CD14-positive monocyte (primary cell): ENCODE measurements at regions not wholly inside any gene's neighbourhood (a gene's known extent, or its start where the extent isn't known, plus 50 kb on each side); places are given as distances from the start of the nearest gene placed in this dataset.

Source experiments
- DNase-seq, 3 donors: peaks; one replicate each; pipeline ENCODE4 v3.0.0-alpha.2; 2011 to 2022
- H2AFZ ChIP-seq: 2 replicates; pipeline ENCODE4 v1.6.0; 2012; ENCODE audit warnings: mild to moderate bottlenecking, low read depth, low read length, inconsistent platforms; ENCODE audit not compliant: insufficient read depth, poor library complexity, severe bottlenecking
- H3K27ac ChIP-seq, 2 donors: 1 replicate in 1 of 2; 2 replicates in 1 of 2; pipeline ENCODE4 v1.5.1; 2012 to 2013; ENCODE audit warnings: low read length in 2 of 2, control low read depth in 1 of 2, inconsistent platforms in 1 of 2, low read depth in 1 of 2, mild to moderate bottlenecking in 1 of 2
- H3K27me3 ChIP-seq, 2 donors: one replicate each; pipeline versions ENCODE4 v1.6.0 to v1.6.1; 2011 to 2013; ENCODE audit warnings: low read length in 2 of 2; ENCODE audit not compliant: control insufficient read depth in 2 of 2, insufficient read depth in 2 of 2
- H3K36me3 ChIP-seq, 2 donors: replicated peaks in 1 of 2; 1 replicate in 1 of 2; 2 replicates in 1 of 2; pipeline versions ENCODE4 v1.5.1 to v1.6.1; 2012 to 2013; ENCODE audit warnings: low read length in 2 of 2, control low read depth in 1 of 2, inconsistent platforms in 1 of 2, mild to moderate bottlenecking in 1 of 2; ENCODE audit not compliant: insufficient read depth in 2 of 2, control insufficient read depth in 1 of 2
- H3K4me1 ChIP-seq, 2 donors: 1 replicate in 1 of 2; 2 replicates in 1 of 2; pipeline versions ENCODE4 v1.5.1 to v1.6.1; 2012 to 2013; ENCODE audit warnings: low read length in 2 of 2, control low read depth in 1 of 2, inconsistent platforms in 1 of 2, mild to moderate bottlenecking in 1 of 2, moderate library complexity in 1 of 2; ENCODE audit not compliant: insufficient read depth in 2 of 2, control insufficient read depth in 1 of 2
- H3K4me2 ChIP-seq: replicated peaks from 2 replicates; pipeline ENCODE3; 2012; ENCODE audit warnings: low read length, moderate library complexity, mild to moderate bottlenecking; ENCODE audit not compliant: poor library complexity, severe bottlenecking; ENCODE audit errors: extremely low read depth
- H3K4me3 ChIP-seq, 3 experiments: fragments of 200-600 bp in 1 of 3; sonication (generic) in 1 of 3; replicated peaks in 1 of 3; 1 replicate in 2 of 3; 2 replicates in 1 of 3; pipeline ENCODE4 v1.5.1; 2011 to 2013; ENCODE audit warnings: low read length in 3 of 3, mild to moderate bottlenecking in 3 of 3, control low read depth in 2 of 3, low read depth in 2 of 3, inconsistent platforms in 1 of 3, moderate library complexity in 1 of 3
- H3K79me2 ChIP-seq: 2 replicates; pipeline ENCODE4 v1.6.0; 2012; ENCODE audit warnings: mild to moderate bottlenecking, control low read depth, inconsistent platforms, low read length, moderate library complexity; ENCODE audit not compliant: insufficient read depth
- H3K9ac ChIP-seq: 2 replicates; pipeline ENCODE4 v1.6.0; 2017; ENCODE audit warnings: low read length, mild to moderate bottlenecking; ENCODE audit not compliant: insufficient read depth, poor library complexity, severe bottlenecking
- H3K9me3 ChIP-seq, 2 donors: replicated peaks in 1 of 2; 1 replicate in 1 of 2; 2 replicates in 1 of 2; pipeline versions ENCODE4 v1.5.1 to v1.6.1; 2012 to 2013; ENCODE audit warnings: low read length in 2 of 2, control low read depth in 1 of 2; ENCODE audit not compliant: control insufficient read depth in 1 of 2, insufficient read depth in 1 of 2
- H4K20me1 ChIP-seq: 2 replicates; pipeline ENCODE4 v1.6.0; 2012; ENCODE audit warnings: mild to moderate bottlenecking, low read length, control low read depth, moderate library complexity; ENCODE audit not compliant: insufficient read depth
- H3K27ac Mint-ChIP-seq, 7 donors: one replicate each; pipeline ENCODE4 v1.8.0; 2020; ENCODE audit warnings: mild to moderate bottlenecking in 7 of 7, mixed read lengths in 7 of 7, moderate library complexity in 6 of 7, inconsistent platforms in 2 of 7
- H3K27me3 Mint-ChIP-seq, 3 donors: one replicate each; pipeline ENCODE4 v1.8.0; 2021 to 2022; ENCODE audit warnings: low read depth in 3 of 3, mild to moderate bottlenecking in 3 of 3, mixed read lengths in 3 of 3, moderate library complexity in 3 of 3, inconsistent platforms in 1 of 3
- H3K36me3 Mint-ChIP-seq, 2 donors: one replicate each; pipeline ENCODE4 v1.8.0; 2020; ENCODE audit warnings: mixed read lengths in 2 of 2, inconsistent platforms in 1 of 2, mild to moderate bottlenecking in 1 of 2
- H3K4me1 Mint-ChIP-seq: one replicate; pipeline ENCODE4 v1.8.0; 2020; ENCODE audit warnings: mild to moderate bottlenecking, mixed read lengths
- H3K4me3 Mint-ChIP-seq, 2 donors: one replicate each; pipeline ENCODE4 v1.8.0; 2020; ENCODE audit warnings: mild to moderate bottlenecking in 2 of 2, mixed read lengths in 2 of 2, moderate library complexity in 1 of 2
- H3K9me3 Mint-ChIP-seq, 7 donors: one replicate each; pipeline ENCODE4 v1.8.0; 2020 to 2022; ENCODE audit warnings: mixed read lengths in 7 of 7, mild to moderate bottlenecking in 6 of 7, moderate library complexity in 6 of 7, inconsistent platforms in 2 of 7
- CTCF ChIP-seq: fragments of 200-600 bp; IDR thresholded peaks from one replicate; pipeline ENCODE4 v1.8.0; 2022; ENCODE audit warnings: antibody characterized with exemption, mild to moderate bottlenecking
- WGBS: methylation state at CpG from one replicate; pipeline ENCODE4 v1.1.5; 2013; ENCODE audit warnings: missing lambda C conversion rate; ENCODE audit not compliant: insufficient coverage; 5-methylcytosine and 5-hydroxymethylcytosine counted together
- intact Hi-C, 2 donors: fragments of 100-400 bp; cut with micrococcal nuclease; formaldehyde crosslinking; loops; one replicate each; pipeline versions ENCODE4 v1.15.0 to v1.15.1; 2023

- H3K4me2 ChIP-seq, result no peak overlapping the region
- H4K20me1 ChIP-seq, result no peaks in the 10 kb centered on the region
- no peak overlapping the region for H3K9ac ChIP-seq
Measured at GRCh38 chr2:12543978-12544558, 172.7 kb upstream of the TRIB2 start.

GRCh38 chr2:12547566-12548170, 169.1 kb upstream of the TRIB2 start:
- Histone ChIP-seq H3K4me3 (no peak overlapping the region), H3K27ac (no peak overlapping the region), H2AFZ (no peak overlapping the region), H3K36me3 (no peaks in the 10 kb centered on the region), H3K4me2 (no peak overlapping the region), H3K9ac (no peak overlapping the region), H3K9me3 (no peaks in the 10 kb centered on the region), H3K4me1 (peaks cover 3 to 9% of the 10 kb centered on the region in 2 donors), H3K27me3 (no peaks in the 10 kb centered on the region), H3K79me2 (no peaks in the 10 kb centered on the region), H4K20me1 (no peaks in the 10 kb centered on the region)
- H3K27ac Mint-ChIP-seq, result no peak overlapping the region
- H3K36me3 Mint-ChIP-seq, result no peaks in the 10 kb centered on the region
- no peak for DNase-seq
- peaks cover 0 to 5% (median 3%) of the 10 kb centered on the region in 3 donors for H3K27me3 Mint-ChIP-seq
- H3K9me3 Mint-ChIP-seq, result peaks cover 0 to 9% (median 0%) of the 10 kb centered on the region in 7 donors
- no peak for TF ChIP-seq CTCF
- no peak overlapping the region for H3K4me3 Mint-ChIP-seq
- 100% methylated on average over 1 of the region's 2 CpGs for WGBS
- intact Hi-C loops, result no loop called here
- peaks cover 13% of the 10 kb centered on the region for H3K4me1 Mint-ChIP-seq

More at GRCh38 chr2:12543978-12544558, 172.7 kb upstream of the TRIB2 start:
- Histone ChIP-seq H3K27ac (no peak overlapping the region), H3K27me3 (no peaks in the 10 kb centered on the region), H3K79me2 (no peaks in the 10 kb centered on the region), H3K4me3 (no peak overlapping the region), H3K4me1 (no peaks in the 10 kb centered on the region), H3K9me3 (no peaks in the 10 kb centered on the region), H2AFZ (no peak overlapping the region), H3K36me3 (no peaks in the 10 kb centered on the region)
- no peak for TF ChIP-seq CTCF
- WGBS, result 86% methylated on average over 2 of the region's 7 CpGs
- intact Hi-C loops, result no loop called here
- no peak overlapping the region for H3K27ac Mint-ChIP-seq
- H3K9me3 Mint-ChIP-seq, result peaks cover 0 to 9% (median 0%) of the 10 kb centered on the region in 7 donors
- no peak for DNase-seq
- no peaks in the 10 kb centered on the region for H3K36me3 Mint-ChIP-seq
- H3K27me3 Mint-ChIP-seq, result peaks cover 0 to 5% (median 5%) of the 10 kb centered on the region in 3 donors
- H3K4me3 Mint-ChIP-seq, result no peak overlapping the region
- peaks cover 5% of the 10 kb centered on the region for H3K4me1 Mint-ChIP-seq
